ENCODE measurements at regions not wholly inside any gene's neighbourhood (a gene's known extent, or its start where the extent isn't known, plus 50 kb on each side); places are given as distances from the start of the nearest gene placed in this dataset.

- no peaks in the 10 kb centered on the region for H3K27me3 Mint-ChIP-seq
- H3K4me3 Mint-ChIP-seq = no peak overlapping the region
- H3K27ac Mint-ChIP-seq = no peak overlapping the region
- H3K36me3 Mint-ChIP-seq (ENCODE audit: low read depth) = no peaks in the 10 kb centered on the region
- H3K4me1 Mint-ChIP-seq = peaks cover 3% of the 10 kb centered on the region
- no peak for ATAC-seq (replicated peaks)
- peaks cover 5% of the 10 kb centered on the region for H3K9me3 Mint-ChIP-seq
These were observed 268.2 kb downstream of the PTEN start for GRCh38 chr10:88131511-88132139.

GRCh38 chr10:88136712-88137111 is 273.3 kb downstream of the PTEN start:
- no peaks in the 10 kb centered on the region for H3K27me3 Mint-ChIP-seq
- ATAC-seq (replicated peaks) = peak; percentile 40
- H3K36me3 Mint-ChIP-seq (ENCODE audit: low read depth) = no peaks in the 10 kb centered on the region
- no peak overlapping the region for H3K27ac Mint-ChIP-seq
- H3K4me1 Mint-ChIP-seq = peaks cover 7% of the 10 kb centered on the region
- peaks cover 5% of the 10 kb centered on the region for H3K9me3 Mint-ChIP-seq
- no peak overlapping the region for H3K4me3 Mint-ChIP-seq

DNA sequence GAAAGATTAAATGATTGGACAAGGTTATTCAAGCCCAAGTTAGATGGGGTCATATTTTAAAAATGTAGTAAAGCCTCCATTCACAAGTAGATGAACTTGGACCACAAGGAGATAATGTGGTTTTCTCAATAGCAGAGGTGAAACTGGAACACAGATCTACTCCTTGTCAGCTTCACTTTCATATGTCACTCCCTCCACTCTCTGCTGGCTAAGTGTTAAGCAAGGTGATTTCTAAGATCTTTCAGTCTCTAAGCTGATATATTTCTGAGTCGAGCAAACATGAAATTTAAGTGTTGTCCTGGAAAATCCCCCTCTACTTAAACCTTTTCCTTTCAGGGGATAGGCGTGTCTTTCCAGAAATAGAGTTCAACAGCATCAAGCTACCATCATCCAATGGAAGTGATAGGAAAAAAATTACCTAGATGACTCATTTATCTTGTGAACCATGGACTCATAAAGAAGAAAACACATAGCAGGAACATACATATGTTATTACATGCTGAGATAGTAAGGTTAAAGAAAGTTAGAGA is 275.0 kb downstream of the PTEN start:
- Mint-ChIP-seq H3K4me3 (peak overlapping the region; percentile 16), H3K27me3 (no peaks in the 10 kb centered on the region), H3K4me1 (peaks cover 7% of the 10 kb centered on the region), H3K9me3 (peaks cover 5% of the 10 kb centered on the region), H3K27ac (no peak overlapping the region), H3K36me3 (ENCODE audit: low read depth) (no peaks in the 10 kb centered on the region)
- peak; percentile 96 for ATAC-seq (replicated peaks)

DNA sequence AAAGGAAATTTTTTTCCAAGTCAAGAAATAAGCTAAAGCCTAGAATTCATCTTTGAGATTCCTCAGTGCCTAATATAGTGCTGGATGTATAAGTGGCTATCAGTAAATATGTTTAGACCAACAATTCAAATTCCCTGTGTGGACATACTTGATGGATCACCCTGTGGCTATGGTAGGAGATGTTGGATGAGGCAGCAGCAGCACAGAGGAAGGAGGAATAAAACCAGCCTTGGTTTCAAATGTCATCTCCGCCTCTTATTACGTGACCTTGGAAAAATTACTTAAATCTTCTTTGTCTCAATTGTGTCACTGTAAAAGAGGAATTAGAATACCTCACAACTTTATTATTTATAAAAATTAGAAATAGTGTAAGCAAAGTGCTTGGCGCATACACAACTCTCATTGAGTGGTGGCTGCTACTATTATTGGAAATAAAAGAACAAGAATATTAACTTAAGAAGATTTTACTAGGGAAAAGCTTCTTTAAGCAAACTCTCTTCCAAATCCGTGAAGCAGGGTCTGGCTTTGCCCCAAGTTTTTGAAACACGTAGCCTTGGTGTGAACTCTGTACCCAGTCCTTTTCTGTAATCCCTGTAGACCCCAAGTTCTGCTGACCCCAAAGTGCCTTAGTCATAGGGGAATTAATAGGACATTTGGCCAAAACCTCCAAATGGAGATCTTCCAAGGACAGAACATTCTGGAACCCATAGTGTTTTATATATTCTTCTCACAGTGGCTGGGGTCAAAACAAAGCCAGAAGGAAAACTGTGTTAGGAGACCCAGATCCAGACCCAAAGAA is 283.8 kb downstream of the PTEN start:
- no peak for ATAC-seq (replicated peaks)
- H3K27me3 Mint-ChIP-seq = no peaks in the 10 kb centered on the region
- no peaks in the 10 kb centered on the region for H3K9me3 Mint-ChIP-seq
- H3K36me3 Mint-ChIP-seq (ENCODE audit: low read depth) = no peaks in the 10 kb centered on the region
- H3K27ac Mint-ChIP-seq = no peak overlapping the region
- H3K4me1 Mint-ChIP-seq = peaks cover 2% of the 10 kb centered on the region
- H3K4me3 Mint-ChIP-seq = no peak overlapping the region

DNA sequence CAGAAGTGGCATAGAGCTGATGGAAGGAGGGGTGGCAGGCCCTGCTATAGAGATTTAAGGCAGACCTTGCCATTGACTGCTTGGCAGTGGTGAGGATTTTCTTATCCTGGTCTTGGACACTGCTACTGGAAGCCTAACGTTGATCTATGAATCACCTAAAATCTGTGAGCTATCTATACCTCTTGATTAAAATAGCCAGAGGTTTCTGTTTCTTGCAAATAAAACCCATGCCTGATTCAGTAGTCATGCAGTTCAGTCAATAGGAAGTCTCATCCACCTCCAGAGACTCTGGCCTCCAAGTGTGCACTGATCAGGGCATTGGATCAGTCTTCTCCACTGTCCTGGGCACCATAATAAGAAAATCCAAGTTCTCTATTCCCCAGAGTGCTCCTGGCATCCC is 286.5 kb downstream of the PTEN start:
- H3K27ac Mint-ChIP-seq = no peak overlapping the region
- H3K36me3 Mint-ChIP-seq (ENCODE audit: low read depth) = no peaks in the 10 kb centered on the region
- H3K27me3 Mint-ChIP-seq = no peaks in the 10 kb centered on the region
- H3K4me3 Mint-ChIP-seq = no peak overlapping the region
- peaks cover 14% of the 10 kb centered on the region for H3K4me1 Mint-ChIP-seq
- peaks cover 4% of the 10 kb centered on the region for H3K9me3 Mint-ChIP-seq
- ATAC-seq (replicated peaks) = no peak

GRCh38 chr10:88150339-88150738 is 286.9 kb downstream of the PTEN start:
- H3K4me3 Mint-ChIP-seq = no peak overlapping the region
- no peak for ATAC-seq (replicated peaks)
- peaks cover 14% of the 10 kb centered on the region for H3K4me1 Mint-ChIP-seq
- no peak overlapping the region for H3K27ac Mint-ChIP-seq
- H3K9me3 Mint-ChIP-seq = peaks cover 4% of the 10 kb centered on the region
- no peaks in the 10 kb centered on the region for H3K27me3 Mint-ChIP-seq
- H3K36me3 Mint-ChIP-seq (ENCODE audit: low read depth) = no peaks in the 10 kb centered on the region

DNA sequence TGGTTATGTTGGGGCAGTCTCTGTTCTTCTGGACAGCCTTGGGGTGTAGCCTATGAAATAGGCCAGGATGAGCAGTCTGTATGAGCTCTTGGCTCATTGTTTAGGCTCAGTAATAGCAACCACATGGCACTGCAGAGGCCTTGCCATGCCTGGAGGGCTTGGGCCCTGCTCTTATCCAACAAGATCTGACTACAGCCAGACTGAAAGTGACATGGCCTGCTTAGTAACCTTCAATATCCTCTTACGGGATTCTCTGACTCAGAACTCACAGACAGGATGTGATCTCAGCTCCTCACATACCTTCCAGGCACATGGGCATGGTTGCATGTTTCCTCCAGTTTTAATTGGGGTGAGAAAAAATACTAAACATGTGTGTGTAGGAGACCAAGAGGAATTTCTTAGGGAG is 289.3 kb downstream of the PTEN start:
- Mint-ChIP-seq H3K9me3 (peaks cover 4% of the 10 kb centered on the region), H3K4me1 (peaks cover 14% of the 10 kb centered on the region), H3K36me3 (ENCODE audit: low read depth) (no peaks in the 10 kb centered on the region), H3K27me3 (no peaks in the 10 kb centered on the region), H3K4me3 (peak overlapping the region; percentile 55), H3K27ac (peak overlapping the region; percentile 91)
- peak; percentile 100 for ATAC-seq (replicated peaks)

DNA sequence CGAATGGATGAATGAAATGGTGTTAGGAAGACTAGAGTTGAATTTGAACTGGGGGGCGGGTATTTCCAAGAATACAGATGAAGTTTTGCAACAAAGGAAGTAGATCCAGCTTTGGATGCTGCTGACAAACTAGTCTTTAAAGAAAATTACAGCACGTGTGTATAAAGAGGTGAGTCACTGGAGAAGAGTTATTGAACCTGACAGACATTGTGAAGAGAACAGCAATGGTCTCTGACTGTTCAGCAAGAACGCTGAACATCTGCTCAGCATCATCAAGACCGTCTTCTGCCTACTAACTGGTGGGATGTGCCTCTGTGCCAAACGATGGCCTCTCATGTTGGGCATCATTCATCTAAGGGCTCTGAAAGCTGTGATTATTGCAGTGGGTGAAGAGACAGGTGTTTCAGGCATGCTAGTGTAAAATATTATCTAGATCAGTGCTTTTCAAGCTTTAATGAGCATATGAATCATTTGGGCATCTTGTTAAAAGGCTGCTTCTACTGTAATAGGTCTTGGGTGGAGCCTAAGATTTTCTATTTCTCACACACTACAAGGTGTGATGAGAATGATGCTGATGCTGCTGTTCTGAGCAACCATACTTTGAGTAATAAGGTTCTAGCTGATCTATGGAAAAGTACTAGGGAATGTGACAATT is 291.3 kb downstream of the PTEN start:
- Mint-ChIP-seq H3K36me3 (ENCODE audit: low read depth) (no peaks in the 10 kb centered on the region), H3K27me3 (no peaks in the 10 kb centered on the region), H3K27ac (no peak overlapping the region), H3K9me3 (peaks cover 4% of the 10 kb centered on the region), H3K4me1 (peaks cover 14% of the 10 kb centered on the region), H3K4me3 (no peak overlapping the region)
- no peak for ATAC-seq (replicated peaks)

DNA sequence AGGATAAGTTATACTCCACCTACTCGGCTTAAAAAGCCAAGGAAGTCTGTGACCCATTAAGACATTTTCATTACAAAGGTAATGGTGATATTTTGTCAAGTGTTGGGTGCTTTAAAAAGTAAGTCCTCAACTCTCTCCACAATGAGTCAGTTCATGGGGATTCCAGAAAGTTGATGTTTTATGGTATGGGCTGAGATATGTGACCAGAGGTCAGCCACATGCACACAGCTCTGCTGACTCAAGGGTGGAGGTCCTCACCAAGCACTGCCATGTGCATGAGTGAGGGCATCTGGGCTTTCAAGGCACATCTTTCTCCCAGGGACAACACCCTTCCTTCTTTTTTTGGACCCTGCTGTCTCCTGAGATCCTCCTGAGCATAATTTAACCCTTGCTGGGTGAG is 292.9 kb downstream of the PTEN start:
- peaks cover 14% of the 10 kb centered on the region for H3K4me1 Mint-ChIP-seq
- no peak overlapping the region for H3K4me3 Mint-ChIP-seq
- no peak overlapping the region for H3K27ac Mint-ChIP-seq
- H3K36me3 Mint-ChIP-seq (ENCODE audit: low read depth) = no peaks in the 10 kb centered on the region
- ATAC-seq (replicated peaks) = no peak
- H3K27me3 Mint-ChIP-seq = no peaks in the 10 kb centered on the region
- H3K9me3 Mint-ChIP-seq = peaks cover 4% of the 10 kb centered on the region

GRCh38 chr10:88157981-88158465 is 294.6 kb downstream of the PTEN start:
- Mint-ChIP-seq H3K9me3 (peaks cover 4% of the 10 kb centered on the region), H3K4me1 (peaks cover 8% of the 10 kb centered on the region), H3K4me3 (no peak overlapping the region)

GRCh38 chr10:88158526-88159122 is 295.2 kb downstream of the PTEN start:
- Mint-ChIP-seq H3K27ac (no peak overlapping the region), H3K4me3 (no peak overlapping the region), H3K4me1 (peaks cover 4% of the 10 kb centered on the region), H3K9me3 (no peaks in the 10 kb centered on the region), H3K36me3 (ENCODE audit: low read depth) (no peaks in the 10 kb centered on the region), H3K27me3 (no peaks in the 10 kb centered on the region)
- no peak for ATAC-seq (replicated peaks)

More at GRCh38 chr10:88157981-88158465, 294.6 kb downstream of the PTEN start:
- Mint-ChIP-seq H3K27ac (no peak overlapping the region), H3K27me3 (no peaks in the 10 kb centered on the region), H3K36me3 (ENCODE audit: low read depth) (no peaks in the 10 kb centered on the region)
- ATAC-seq (replicated peaks) = no peak

GRCh38 chr10:88159127-88159829 is 295.9 kb downstream of the PTEN start:
- Mint-ChIP-seq H3K4me1 (peaks cover 4% of the 10 kb centered on the region), H3K27ac (no peak overlapping the region), H3K4me3 (no peak overlapping the region), H3K36me3 (ENCODE audit: low read depth) (no peaks in the 10 kb centered on the region), H3K9me3 (no peaks in the 10 kb centered on the region), H3K27me3 (no peaks in the 10 kb centered on the region)
- ATAC-seq (replicated peaks) = no peak

- Mint-ChIP-seq H3K27ac (no peak overlapping the region), H3K4me1 (peaks cover 4% of the 10 kb centered on the region), H3K9me3 (no peaks in the 10 kb centered on the region), H3K36me3 (ENCODE audit: low read depth) (no peaks in the 10 kb centered on the region), H3K4me3 (no peak overlapping the region), H3K27me3 (no peaks in the 10 kb centered on the region)
- no peak for ATAC-seq (replicated peaks)
These were observed 297.6 kb downstream of the PTEN start for GRCh38 chr10:88161070-88161469.

DNA sequence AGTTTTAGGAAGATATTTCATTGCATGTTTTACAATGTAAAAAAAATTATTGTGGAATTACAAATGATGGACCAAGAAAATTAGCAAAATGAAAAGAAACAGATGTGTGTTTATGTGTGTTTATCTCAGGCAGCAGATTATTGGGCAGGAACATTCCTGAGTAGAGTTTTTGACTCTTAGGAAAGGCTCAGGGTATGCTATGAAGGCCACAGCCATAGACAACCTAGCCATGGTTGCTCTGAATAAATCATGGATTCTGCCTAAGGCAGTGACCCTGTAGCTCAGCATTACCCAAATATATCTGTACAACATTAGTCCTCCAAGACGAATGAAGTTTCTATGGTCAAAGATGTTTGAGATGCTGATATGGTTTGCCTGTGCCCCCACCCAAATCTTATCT is 298.3 kb downstream of the PTEN start:
- H3K4me3 Mint-ChIP-seq = no peak overlapping the region
- H3K36me3 Mint-ChIP-seq (ENCODE audit: low read depth) = no peaks in the 10 kb centered on the region
- ATAC-seq (replicated peaks) = no peak
- peaks cover 4% of the 10 kb centered on the region for H3K4me1 Mint-ChIP-seq
- H3K27me3 Mint-ChIP-seq = no peaks in the 10 kb centered on the region
- H3K27ac Mint-ChIP-seq = no peak overlapping the region
- no peaks in the 10 kb centered on the region for H3K9me3 Mint-ChIP-seq
